NT2/D1 (cell line): ENCODE measurements at regions not wholly inside any gene's neighbourhood (a gene's known extent, or its start where the extent isn't known, plus 50 kb on each side); places are given as distances from the start of the nearest gene placed in this dataset.
A peak's percentile ranks its signal among the peaks of the same experiment; 100 is the strongest.

Source experiments
- DNase-seq: peaks from one replicate; pipeline ENCODE4 v3.0.0-alpha.2; 2011; ENCODE audit warnings: low read depth, low spot score
- H3K27me3 ChIP-seq: 2 replicates; pipeline ENCODE4 v1.6.0; 2011; ENCODE audit warnings: mild to moderate bottlenecking; ENCODE audit not compliant: insufficient read length, insufficient read depth
- H3K36me3 ChIP-seq: 2 replicates; pipeline ENCODE4 v1.6.1; 2011; ENCODE audit warnings: mild to moderate bottlenecking, low read length, mixed read lengths; ENCODE audit not compliant: insufficient read depth, insufficient read length
- H3K4me1 ChIP-seq: 2 replicates; pipeline ENCODE4 v1.5.1; 2011; ENCODE audit not compliant: insufficient read depth, insufficient read length
- H3K4me3 ChIP-seq: 2 replicates; pipeline ENCODE4 v1.5.1; 2011; ENCODE audit warnings: low read depth; ENCODE audit not compliant: insufficient read length
- H3K9ac ChIP-seq: 2 replicates; pipeline ENCODE4 v1.6.0; 2011; ENCODE audit warnings: low read depth; ENCODE audit not compliant: insufficient read length
- H3K9me3 ChIP-seq: 2 replicates; pipeline ENCODE4 v1.5.1; 2011; ENCODE audit warnings: mild to moderate bottlenecking, low read length; ENCODE audit not compliant: insufficient read depth
- SUZ12 ChIP-seq: IDR thresholded peaks from 2 replicates; pipeline ENCODE4 v1.6.1; 2011; ENCODE audit not compliant: insufficient read length, insufficient read depth; ENCODE audit errors: extremely low read depth
- YY1 ChIP-seq: IDR thresholded peaks from 2 replicates; pipeline ENCODE4 v1.6.1; 2011; ENCODE audit not compliant: insufficient read length, insufficient read depth
- ZNF274 ChIP-seq: IDR thresholded peaks from 2 replicates; pipeline ENCODE4 v1.6.1; 2011; ENCODE audit warnings: mild to moderate bottlenecking, low read depth, low read length

GRCh38 chr10:84063440-84063839 is 75.9 kb upstream of the GHITM start:
- Histone ChIP-seq H3K4me3 (no peak overlapping the region), H3K9me3 (no peaks in the 10 kb centered on the region; the same call in 1 of the 2 replicates), H3K36me3 (no peaks in the 10 kb centered on the region), H3K27me3 (no peaks in the 10 kb centered on the region), H3K9ac (no peak overlapping the region), H3K4me1 (no peaks in the 10 kb centered on the region)
- DNase-seq: no peak
- no peak for TF ChIP-seq YY1
- no peak for TF ChIP-seq ZNF274
- no peak for TF ChIP-seq SUZ12

DNA sequence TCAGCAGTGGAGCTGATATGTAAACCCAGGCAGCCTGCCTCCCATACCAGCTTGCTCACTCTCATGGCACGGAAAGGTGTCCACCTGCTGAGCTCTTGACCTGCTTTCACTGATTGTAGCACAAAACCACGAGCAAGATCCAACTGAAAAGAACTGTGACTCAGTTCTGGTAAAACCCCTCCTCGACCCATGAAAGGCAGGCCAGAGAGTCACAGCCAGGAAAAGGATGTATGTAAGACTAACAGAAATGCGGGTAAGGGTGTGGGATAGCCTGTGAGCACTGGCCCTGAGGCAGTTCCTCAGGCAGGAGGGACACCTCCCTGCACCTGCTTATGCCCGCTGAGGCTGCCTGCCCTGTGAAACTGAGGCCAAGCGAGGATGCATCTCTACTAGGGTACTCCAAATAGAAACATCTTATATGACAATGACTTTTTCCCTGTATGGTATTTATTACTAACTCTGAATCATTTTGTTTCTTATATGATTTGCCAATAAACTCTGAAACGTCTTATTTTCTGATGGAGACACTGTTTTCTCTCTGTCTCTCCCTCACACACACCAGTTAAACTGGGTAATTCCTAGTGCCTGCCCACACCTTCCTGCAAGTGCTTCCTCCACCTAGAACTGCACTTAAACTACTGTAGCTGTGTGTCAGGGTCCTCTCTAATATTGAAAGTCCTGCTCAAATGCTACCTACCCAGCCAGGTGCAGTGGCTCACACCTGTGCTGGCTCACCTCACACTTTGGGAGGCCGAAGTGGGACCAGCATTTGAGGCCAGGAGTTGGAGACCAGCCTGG is 73.3 kb upstream of the GHITM start:
- Histone ChIP-seq H3K9me3 (no peaks in the 10 kb centered on the region; the same call in 1 of the 2 replicates), H3K27me3 (no peaks in the 10 kb centered on the region), H3K4me1 (no peaks in the 10 kb centered on the region), H3K9ac (no peak overlapping the region), H3K4me3 (no peak overlapping the region), H3K36me3 (no peaks in the 10 kb centered on the region)
- TF ChIP-seq SUZ12 (no peak), ZNF274 (no peak), YY1 (no peak)
- no peak for DNase-seq

DNA sequence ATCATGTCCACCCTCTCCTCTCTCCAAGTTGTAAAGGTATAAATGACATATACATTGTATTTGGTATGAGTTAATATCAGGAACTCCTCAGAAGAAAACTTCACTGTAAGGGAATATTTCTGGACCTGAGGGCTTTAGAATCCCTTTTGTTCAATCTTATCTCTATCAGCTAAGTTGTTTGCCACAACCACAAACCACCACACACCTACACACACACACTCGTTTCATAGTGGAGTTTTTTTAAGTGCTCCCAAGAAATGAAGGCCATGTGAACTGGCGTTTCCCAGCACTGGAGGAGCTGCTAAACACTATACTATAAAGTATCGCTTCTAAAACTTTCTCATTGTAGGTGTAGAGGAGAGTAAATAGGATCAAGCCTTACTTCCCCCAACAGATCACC is 64.8 kb upstream of the GHITM start:
- DNase-seq: no peak
- no peak overlapping the region for H3K4me3 ChIP-seq
- no peaks in the 10 kb centered on the region for H3K4me1 ChIP-seq
- no peaks in the 10 kb centered on the region for H3K9me3 ChIP-seq
- H3K9ac ChIP-seq: no peak overlapping the region
- no peak for TF ChIP-seq YY1
- no peak for TF ChIP-seq ZNF274
- TF ChIP-seq SUZ12: no peak
- H3K36me3 ChIP-seq: no peaks in the 10 kb centered on the region
- no peaks in the 10 kb centered on the region for H3K27me3 ChIP-seq

DNA sequence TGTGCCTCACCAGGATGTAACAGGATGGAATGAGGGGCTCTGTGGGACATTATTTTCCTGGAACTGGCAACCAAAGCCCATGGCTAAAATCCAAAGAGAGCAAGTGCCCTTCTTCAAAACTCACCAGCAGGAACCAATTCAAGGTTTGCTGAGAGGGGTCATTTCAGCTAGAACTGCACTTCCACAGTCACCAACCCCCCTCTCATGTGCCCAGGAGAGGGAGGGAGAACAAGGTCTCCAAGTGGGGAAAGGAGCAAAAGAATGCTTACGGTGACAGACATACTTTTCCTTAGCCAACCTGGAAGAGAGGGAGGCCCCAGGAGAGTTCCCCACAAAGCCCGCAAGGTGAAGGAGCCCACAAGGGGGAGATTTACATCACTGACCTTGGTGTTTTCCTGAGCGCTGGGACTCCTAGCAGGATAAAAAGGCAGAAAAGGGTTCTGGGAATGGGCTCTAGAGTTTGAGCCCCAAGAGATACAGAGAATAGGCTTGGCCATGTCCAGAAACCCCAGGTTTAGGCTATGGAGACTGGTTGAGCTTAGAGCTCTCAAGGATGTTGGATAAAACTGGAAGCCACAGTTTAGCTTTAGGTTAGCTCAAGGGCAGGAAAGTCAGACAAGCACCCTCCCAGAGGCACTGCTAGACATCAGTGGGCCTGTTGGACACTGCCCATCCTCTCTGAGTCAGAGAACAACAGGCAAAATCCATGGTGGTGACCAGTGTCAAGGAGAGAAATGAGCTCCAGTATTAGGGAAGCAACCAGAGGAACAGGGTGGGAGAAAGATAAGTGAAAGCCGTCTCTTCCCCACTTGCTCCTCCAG is 63.9 kb upstream of the GHITM start:
- TF ChIP-seq SUZ12 (no peak), YY1 (no peak), ZNF274 (no peak)
- DNase-seq: no peak
- H3K9ac ChIP-seq: no peak overlapping the region
- no peaks in the 10 kb centered on the region for H3K36me3 ChIP-seq
- H3K4me3 ChIP-seq: no peak overlapping the region
- no peaks in the 10 kb centered on the region for H3K27me3 ChIP-seq
- no peaks in the 10 kb centered on the region for H3K4me1 ChIP-seq
- no peaks in the 10 kb centered on the region for H3K9me3 ChIP-seq

- no peak for DNase-seq
- no peaks in the 10 kb centered on the region for H3K4me1 ChIP-seq
- H3K4me3 ChIP-seq: no peak overlapping the region
- TF ChIP-seq ZNF274 (no peak), SUZ12 (no peak), YY1 (no peak)
- no peaks in the 10 kb centered on the region for H3K36me3 ChIP-seq
- H3K27me3 ChIP-seq: no peaks in the 10 kb centered on the region
- H3K9ac ChIP-seq: no peak overlapping the region
- no peaks in the 10 kb centered on the region for H3K9me3 ChIP-seq
Observed at GRCh38 chr10:84076047-84076388, 63.3 kb upstream of the GHITM start.

GRCh38 chr10:84076540-84077195 is 62.6 kb upstream of the GHITM start:
- no peak overlapping the region for H3K4me3 ChIP-seq
- no peaks in the 10 kb centered on the region for H3K36me3 ChIP-seq
- DNase-seq: peak; percentile 18
- no peak overlapping the region for H3K9ac ChIP-seq
- no peaks in the 10 kb centered on the region for H3K4me1 ChIP-seq
- no peak for TF ChIP-seq ZNF274
- no peak for TF ChIP-seq SUZ12
- no peak for TF ChIP-seq YY1
- no peaks in the 10 kb centered on the region for H3K27me3 ChIP-seq
- no peaks in the 10 kb centered on the region for H3K9me3 ChIP-seq

GRCh38 chr10:84077768-84078167 is 61.5 kb upstream of the GHITM start:
- Histone ChIP-seq H3K36me3 (no peaks in the 10 kb centered on the region), H3K9me3 (no peaks in the 10 kb centered on the region), H3K9ac (no peak overlapping the region), H3K27me3 (no peaks in the 10 kb centered on the region), H3K4me3 (no peak overlapping the region), H3K4me1 (no peaks in the 10 kb centered on the region)
- no peak for DNase-seq
- TF ChIP-seq SUZ12 (no peak), ZNF274 (no peak), YY1 (no peak)
